ENCODE measurements at regions not wholly inside any gene's neighbourhood (a gene's known extent, or its start where the extent isn't known, plus 50 kb on each side); places are given as distances from the start of the nearest gene placed in this dataset.

- DNase-seq = no peak
These were observed 77.9 kb upstream of the HSD17B12 start for GRCh38 chr11:43602670-43603069.

- DNase-seq = no peak
These were observed 66.3 kb upstream of the HSD17B12 start for GRCh38 chr11:43614214-43614613.

GRCh38 chr11:43619863-43620505 is 60.6 kb upstream of the HSD17B12 start:
- DNase-seq = no peak

- DNase-seq = no peak
These were observed 53.7 kb upstream of the HSD17B12 start for GRCh38 chr11:43626798-43627197.
